ENCODE measurements at regions not wholly inside any gene's neighbourhood (a gene's known extent, or its start where the extent isn't known, plus 50 kb on each side); places are given as distances from the start of the nearest gene placed in this dataset.

DNA sequence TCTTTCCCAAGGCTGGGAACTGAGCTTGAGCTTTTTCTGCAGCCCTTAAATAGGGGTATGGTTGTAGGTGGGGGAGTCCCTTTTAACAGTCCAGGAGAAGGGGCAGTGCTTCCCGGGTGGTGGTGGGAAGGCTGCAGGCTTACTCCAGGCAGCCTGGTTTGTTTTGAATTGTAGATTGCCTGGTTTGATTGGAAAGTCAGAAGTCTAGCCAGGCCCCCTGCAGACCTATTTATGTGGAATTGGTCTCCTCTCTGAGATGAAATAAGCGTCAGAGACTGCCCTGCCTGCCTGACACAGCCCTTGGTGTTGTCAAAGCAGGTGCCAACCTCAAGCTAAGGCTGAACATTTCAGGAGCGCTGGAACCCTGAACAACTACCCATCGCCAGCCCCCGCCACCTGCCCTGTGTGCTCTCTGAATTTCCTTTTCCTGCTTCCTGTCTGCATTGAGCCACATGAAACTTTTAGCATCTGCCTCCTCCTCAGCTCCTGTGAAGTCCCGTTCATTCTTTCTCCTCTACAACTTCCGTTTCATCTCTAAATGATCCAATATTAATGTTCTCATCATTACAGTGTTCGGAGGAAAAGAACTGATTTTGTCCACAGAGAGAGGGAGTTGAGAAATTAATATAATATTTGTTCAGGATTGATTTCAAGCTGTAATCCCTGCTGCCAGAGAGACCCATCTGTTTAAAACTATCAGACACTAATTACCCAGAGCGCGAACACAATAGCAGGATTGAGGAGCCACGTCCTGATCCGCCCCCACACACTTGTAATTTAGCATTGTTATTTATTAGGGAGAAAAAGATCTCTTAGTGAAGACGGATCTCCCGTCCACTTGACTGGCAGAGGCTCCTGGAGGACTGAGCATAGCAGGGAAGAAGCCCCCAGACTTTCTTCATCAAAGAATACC is 136.5 kb downstream of the TRIM29 start:
- TF ChIP-seq, protein P1, sequence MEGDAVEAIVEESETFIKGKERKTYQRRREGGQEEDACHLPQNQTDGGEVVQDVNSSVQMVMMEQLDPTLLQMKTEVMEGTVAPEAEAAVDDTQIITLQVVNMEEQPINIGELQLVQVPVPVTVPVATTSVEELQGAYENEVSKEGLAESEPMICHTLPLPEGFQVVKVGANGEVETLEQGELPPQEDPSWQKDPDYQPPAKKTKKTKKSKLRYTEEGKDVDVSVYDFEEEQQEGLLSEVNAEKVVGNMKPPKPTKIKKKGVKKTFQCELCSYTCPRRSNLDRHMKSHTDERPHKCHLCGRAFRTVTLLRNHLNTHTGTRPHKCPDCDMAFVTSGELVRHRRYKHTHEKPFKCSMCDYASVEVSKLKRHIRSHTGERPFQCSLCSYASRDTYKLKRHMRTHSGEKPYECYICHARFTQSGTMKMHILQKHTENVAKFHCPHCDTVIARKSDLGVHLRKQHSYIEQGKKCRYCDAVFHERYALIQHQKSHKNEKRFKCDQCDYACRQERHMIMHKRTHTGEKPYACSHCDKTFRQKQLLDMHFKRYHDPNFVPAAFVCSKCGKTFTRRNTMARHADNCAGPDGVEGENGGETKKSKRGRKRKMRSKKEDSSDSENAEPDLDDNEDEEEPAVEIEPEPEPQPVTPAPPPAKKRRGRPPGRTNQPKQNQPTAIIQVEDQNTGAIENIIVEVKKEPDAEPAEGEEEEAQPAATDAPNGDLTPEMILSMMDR (IDR thresholded peaks at IDR 0.05; ENCODE audit: low read depth, low read length, missing control alignments), result no peak
- in situ Hi-C loops (cut with HindIII; ENCODE audit: low pct_ligation_motif_present, low sequenced_read_pairs), result no loop called here
- H3K36me3 ChIP-seq (replicated peaks), result no peaks in the 10 kb centered on the region
- DNase-seq, result no peak
- H3K4me3 ChIP-seq (ENCODE audit: low read depth, low read length), result no peak overlapping the region
- H3K27me3 ChIP-seq (replicated peaks), result peaks cover 3% of the 10 kb centered on the region
- H3K27ac ChIP-seq, result no peak overlapping the region

- peaks cover 3% of the 10 kb centered on the region for H3K27me3 ChIP-seq (replicated peaks)
- in situ Hi-C loops (cut with HindIII; ENCODE audit: low pct_ligation_motif_present, low sequenced_read_pairs), result no loop called here
- no peaks in the 10 kb centered on the region for H3K36me3 ChIP-seq (replicated peaks)
Observed at GRCh38 chr11:119999220-119999619, 138.7 kb downstream of the TRIM29 start.

DNA sequence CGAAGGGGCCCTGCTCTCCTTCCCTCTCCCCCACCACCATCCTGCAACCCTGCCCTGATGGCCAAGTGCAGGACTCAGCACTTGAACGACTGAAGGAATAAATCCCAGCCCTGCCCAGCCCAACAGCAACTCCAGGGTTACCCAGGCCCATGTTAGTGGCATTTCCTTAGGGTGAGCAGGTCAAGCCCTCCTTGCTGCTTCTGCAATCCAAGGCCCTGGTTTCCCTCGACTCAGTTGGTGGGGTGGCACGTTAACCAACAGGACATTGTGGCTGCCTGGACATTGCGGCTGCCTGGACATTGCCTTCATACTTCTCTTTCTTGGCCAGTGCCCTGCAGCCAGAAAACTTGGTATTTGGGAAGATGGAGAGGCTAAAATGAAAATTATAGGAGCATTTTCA is 141.4 kb downstream of the TRIM29 start:
- TF ChIP-seq, protein P1 (IDR thresholded peaks at IDR 0.05; ENCODE audit: low read depth, low read length, missing control alignments), result no peak

More at GRCh38 chr11:119999220-119999619, 138.7 kb downstream of the TRIM29 start:
- no peak for DNase-seq
- Histone ChIP-seq H3K4me3 (ENCODE audit: low read depth, low read length) (no peak overlapping the region), H3K27ac (no peak overlapping the region)
- TF ChIP-seq, protein P1 (IDR thresholded peaks at IDR 0.05; ENCODE audit: low read depth, low read length, missing control alignments), result peak; percentile 22

DNA sequence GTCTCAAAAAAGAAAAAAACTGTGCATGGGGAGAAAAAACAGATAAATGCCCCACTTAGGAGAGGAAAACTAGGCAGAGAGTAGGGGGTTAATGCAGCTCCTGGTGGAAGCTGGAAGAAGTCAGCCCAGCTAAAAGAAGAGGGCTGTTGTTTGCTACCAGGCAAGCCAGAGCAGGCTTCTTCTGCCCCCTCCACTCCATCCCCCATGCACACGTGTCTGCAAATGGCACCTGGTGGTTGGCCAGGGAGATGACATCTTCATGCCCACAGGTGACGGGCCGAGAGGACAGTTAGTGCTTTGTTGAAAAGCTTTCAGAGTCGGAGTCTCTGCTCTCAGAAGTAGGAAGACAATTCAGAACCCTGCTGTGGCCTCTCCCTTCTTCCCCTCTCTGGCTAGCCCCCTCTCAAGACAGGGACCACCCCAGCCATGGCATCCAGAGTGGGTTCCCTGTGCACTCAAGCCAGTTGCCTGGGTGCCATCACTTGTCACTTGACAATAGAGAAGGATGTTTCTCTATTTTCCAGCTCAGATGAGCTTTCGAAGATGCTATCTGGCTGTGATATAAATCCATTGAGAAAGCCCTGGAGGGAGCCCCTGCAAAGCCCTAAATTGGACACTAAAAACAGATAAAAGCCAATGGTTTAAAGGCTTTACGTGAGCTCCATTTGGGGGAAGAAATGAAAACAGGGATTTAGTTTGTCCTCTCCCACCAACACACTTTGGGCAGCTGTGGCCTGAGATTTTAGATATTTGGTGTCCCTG is 142.0 kb downstream of the TRIM29 start:
- no peak for DNase-seq
- Histone ChIP-seq H3K27ac (no peak overlapping the region), H3K4me3 (ENCODE audit: low read depth, low read length) (no peak overlapping the region), H3K27me3 (replicated peaks) (no peaks in the 10 kb centered on the region), H3K36me3 (replicated peaks) (no peaks in the 10 kb centered on the region)
- in situ Hi-C loops (cut with HindIII; ENCODE audit: low pct_ligation_motif_present, low sequenced_read_pairs), result no loop called here
- TF ChIP-seq, protein P1 (IDR thresholded peaks at IDR 0.05; ENCODE audit: low read depth, low read length, missing control alignments), result no peak

More for the DNA sequence above, 141.4 kb downstream of the TRIM29 start:
- Histone ChIP-seq H3K27me3 (replicated peaks) (no peaks in the 10 kb centered on the region), H3K4me3 (ENCODE audit: low read depth, low read length) (no peak overlapping the region), H3K27ac (no peak overlapping the region), H3K36me3 (replicated peaks) (no peaks in the 10 kb centered on the region)
- in situ Hi-C loops (cut with HindIII; ENCODE audit: low pct_ligation_motif_present, low sequenced_read_pairs), result no loop called here
- no peak for DNase-seq

GRCh38 chr11:119993722-119994121 is 144.2 kb downstream of the TRIM29 start:
- in situ Hi-C loops (cut with HindIII; ENCODE audit: low pct_ligation_motif_present, low sequenced_read_pairs), result no loop called here

More at GRCh38 chr11:119993722-119994121, 144.2 kb downstream of the TRIM29 start:
- DNase-seq, result no peak
- Histone ChIP-seq H3K27ac (no peak overlapping the region), H3K36me3 (replicated peaks) (no peaks in the 10 kb centered on the region), H3K27me3 (replicated peaks) (peaks cover 2% of the 10 kb centered on the region), H3K4me3 (ENCODE audit: low read depth, low read length) (no peak overlapping the region)
- TF ChIP-seq, protein P1 (IDR thresholded peaks at IDR 0.05; ENCODE audit: low read depth, low read length, missing control alignments), result no peak

All from brain microvascular endothelial cell (primary cell).